NB4 (cell line): ENCODE measurements at regions not wholly inside any gene's neighbourhood (a gene's known extent, or its start where the extent isn't known, plus 50 kb on each side); places are given as distances from the start of the nearest gene placed in this dataset.

Source experiments
- DNase-seq: peaks from one replicate; pipeline ENCODE4 v3.0.0; 2010; ENCODE audit warnings: low read depth
- H3K4me3 ChIP-seq: one replicate; pipeline ENCODE4 v1.5.1; 2011; ENCODE audit warnings: mild to moderate bottlenecking, low read depth, low read length, moderate library complexity
- CTCF ChIP-seq: IDR thresholded peaks from one replicate; pipeline ENCODE4 v1.5.1; 2012; ENCODE audit warnings: low read depth, low read length
- MYC ChIP-seq: IDR thresholded peaks from 2 replicates; pipeline ENCODE4 v1.6.1; 2011; ENCODE audit warnings: low read depth, low read length
- POLR2A ChIP-seq: IDR thresholded peaks from 2 replicates; pipeline ENCODE4 v1.6.1; 2011; ENCODE audit warnings: mild to moderate bottlenecking; ENCODE audit not compliant: insufficient read length; ENCODE audit errors: extremely low read depth
- TF ChIP-seq, protein P1 (sequence below): IDR thresholded peaks from 2 replicates; pipeline ENCODE4 v1.6.1; 2011; ENCODE audit warnings: low read depth, low read length

DNA sequence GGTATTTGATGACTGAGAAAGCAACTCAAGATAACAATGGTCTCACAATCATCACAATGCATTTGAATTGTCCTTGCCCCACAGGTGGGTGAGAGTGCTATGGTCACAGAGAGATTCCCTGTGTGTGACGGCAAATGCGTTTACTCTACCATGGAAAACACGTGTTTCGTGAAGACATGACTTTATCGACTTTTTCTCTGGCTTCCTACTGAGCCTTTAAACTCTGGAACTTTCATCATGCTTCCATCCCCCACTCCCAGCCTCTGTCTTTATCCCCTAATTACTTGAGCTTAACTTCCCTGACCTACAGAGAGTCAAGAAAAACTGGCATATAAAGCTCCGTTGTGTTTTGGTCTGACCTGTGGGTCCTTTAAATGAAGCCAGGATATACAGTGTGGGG is 414.1 kb upstream of the CLINT1 start:
- DNase-seq = no peak
- TF ChIP-seq, protein P1, sequence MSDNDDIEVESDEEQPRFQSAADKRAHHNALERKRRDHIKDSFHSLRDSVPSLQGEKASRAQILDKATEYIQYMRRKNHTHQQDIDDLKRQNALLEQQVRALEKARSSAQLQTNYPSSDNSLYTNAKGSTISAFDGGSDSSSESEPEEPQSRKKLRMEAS = no peak
- TF ChIP-seq POLR2A = no peak
- TF ChIP-seq MYC = no peak
- TF ChIP-seq CTCF = no peak
- H3K4me3 ChIP-seq = no peak overlapping the region

GRCh38 chr5:158272409-158272808 is 413.5 kb upstream of the CLINT1 start:
- no peak for TF ChIP-seq POLR2A
- TF ChIP-seq, protein P1 = no peak
- no peak for DNase-seq
- H3K4me3 ChIP-seq = no peak overlapping the region

DNA sequence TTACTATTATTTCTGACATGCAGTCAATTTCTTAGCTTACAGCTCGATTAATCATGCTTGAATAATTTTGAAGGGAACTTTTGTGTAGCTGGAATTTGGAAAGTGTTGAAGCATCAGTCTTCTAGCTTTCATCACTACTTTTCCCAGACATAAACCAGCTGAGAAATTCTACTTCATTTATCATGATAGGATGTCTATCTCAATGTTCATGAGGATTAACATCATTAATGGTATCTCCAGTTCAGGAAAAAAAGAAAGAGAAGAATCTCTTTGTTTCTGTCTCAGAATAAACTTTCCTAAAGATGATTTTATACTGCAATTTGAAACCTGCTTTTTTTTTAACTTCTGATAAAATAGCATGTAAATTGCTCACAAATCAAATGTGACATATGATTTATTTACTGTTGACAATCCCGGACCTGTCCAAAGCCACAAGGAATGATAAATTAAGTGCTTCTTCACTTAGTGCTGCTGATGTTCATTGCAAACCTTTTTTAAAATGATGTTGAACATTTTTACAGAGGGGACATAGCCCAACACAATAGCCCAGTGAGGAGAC is 412.1 kb upstream of the CLINT1 start:
- DNase-seq = no peak
- no peak for TF ChIP-seq CTCF
- no peak for TF ChIP-seq POLR2A
- no peak for TF ChIP-seq MYC
- TF ChIP-seq, protein P1 = no peak

GRCh38 chr5:158268286-158268685 is 409.3 kb upstream of the CLINT1 start:
- TF ChIP-seq CTCF (no peak), POLR2A (no peak), MYC (no peak)
- TF ChIP-seq, protein P1 = no peak
- no peak for DNase-seq
- no peak overlapping the region for H3K4me3 ChIP-seq

More for the DNA sequence above, 412.1 kb upstream of the CLINT1 start:
- H3K4me3 ChIP-seq = no peak overlapping the region

GRCh38 chr5:158267228-158267627 is 408.3 kb upstream of the CLINT1 start:
- no peak for DNase-seq
- no peak for TF ChIP-seq CTCF
- TF ChIP-seq MYC = no peak
- TF ChIP-seq POLR2A = no peak
- TF ChIP-seq, protein P1 = no peak
- H3K4me3 ChIP-seq = no peak overlapping the region

GRCh38 chr5:158265931-158266700 is 407.2 kb upstream of the CLINT1 start:
- TF ChIP-seq POLR2A = no peak
- TF ChIP-seq CTCF = no peak
- TF ChIP-seq, protein P1 = no peak
- TF ChIP-seq MYC = no peak
- H3K4me3 ChIP-seq = no peak overlapping the region
- DNase-seq = no peak
